Endothelial cell of umbilical vein (primary cell): ENCODE measurements at regions not wholly inside any gene's neighbourhood (a gene's known extent, or its start where the extent isn't known, plus 50 kb on each side); places are given as distances from the start of the nearest gene placed in this dataset.

ENCODE experiments used
- BruUV-seq: library from RNA; stranded (reverse); fragments of 400-500 nt; replicated peaks from 2 replicates; lab custom pipeline; 2021; lab: Mats Ljungman, UMichigan
- CTCF ChIA-PET: fragments of 300-600, 350-600 bp; sonication (Branson Sonifier 250); formaldehyde crosslinking; loops from one replicate; lab custom pipeline; 2021; ENCODE audit warnings: antibody characterized with exemption, inconsistent platforms; lab: Charles Lee
- POLR2A ChIA-PET: fragments of 300-600, 350-600 bp; sonication (Branson Sonifier 250); formaldehyde crosslinking; loops from one replicate; lab custom pipeline; 2021; ENCODE audit warnings: antibody characterized with exemption, inconsistent platforms; lab: Charles Lee
- DNase-seq: peaks from one replicate; pipeline ENCODE4 v3.0.0-alpha.2; 2011; ENCODE audit warnings: low read depth, low spot score
- FAIRE-seq: peaks from 2 replicates; lab custom pipeline; 2011; peaks lifted over from hg19 to GRCh38; lab: Jason Lieb, UNC
- H2AFZ ChIP-seq: 2 replicates; pipeline ENCODE4 v1.6.0; 2012; ENCODE audit warnings: low read depth, low read length, control low read depth, inconsistent platforms
- H3K27ac ChIP-seq: 2 replicates; pipeline ENCODE4 v1.5.1; 2011; ENCODE audit warnings: low read depth, mild to moderate bottlenecking, control low read depth, low read length, moderate library complexity; ENCODE audit not compliant: insufficient read depth
- H3K27me3 ChIP-seq, 2 experiments: 2 replicates each; pipeline versions ENCODE4 v1.6.0 to v1.6.1; 2011; ENCODE audit warnings: low read length in 2 of 2, mixed read lengths in 1 of 2; ENCODE audit not compliant: control insufficient read depth in 2 of 2, insufficient read depth in 2 of 2
- H3K36me3 ChIP-seq, 2 experiments: 2 replicates in 1 of 2; 3 replicates in 1 of 2; pipeline ENCODE4 v1.5.1; 2011; ENCODE audit warnings: low read length in 2 of 2, mild to moderate bottlenecking in 1 of 2, moderate library complexity in 1 of 2; ENCODE audit not compliant: control insufficient read depth in 2 of 2, insufficient read depth in 2 of 2; ENCODE audit errors: extremely low read depth in 1 of 2
- H3K4me1 ChIP-seq: 3 replicates; pipeline ENCODE4 v1.5.1; 2011; ENCODE audit warnings: mild to moderate bottlenecking, low read length; ENCODE audit not compliant: control insufficient read depth, insufficient read depth; ENCODE audit errors: extremely low read depth
- H3K4me2 ChIP-seq: 2 replicates; pipeline ENCODE4 v1.6.1; 2011; ENCODE audit warnings: low read length, control low read depth, mixed read lengths; ENCODE audit not compliant: insufficient read depth
- H3K4me3 ChIP-seq, 3 experiments: fragments of 200-600 bp in 1 of 3; sonication (generic), shearing (Covaris generic) in 1 of 3; replicated peaks in 1 of 3; 2 replicates each; pipeline ENCODE4 v1.5.1; 2011 to 2016; ENCODE audit warnings: control low read depth in 3 of 3, low read length in 3 of 3, mild to moderate bottlenecking in 2 of 3, inconsistent platforms in 1 of 3, low read depth in 1 of 3, moderate library complexity in 1 of 3; ENCODE audit not compliant: insufficient read depth in 1 of 3
- H3K79me2 ChIP-seq: 2 replicates; pipeline ENCODE4 v1.6.0; 2012; ENCODE audit warnings: low read length, inconsistent platforms; ENCODE audit not compliant: control insufficient read depth, insufficient read depth
- H3K9ac ChIP-seq: replicated peaks from 2 replicates; pipeline ENCODE3; 2011; ENCODE audit warnings: low read length, control low read depth; ENCODE audit not compliant: insufficient read depth; ENCODE audit errors: extremely low read depth
- H3K9me1 ChIP-seq: replicated peaks from 3 replicates; pipeline ENCODE4 v1.6.0; 2011; ENCODE audit warnings: mild to moderate bottlenecking, low read length; ENCODE audit not compliant: control insufficient read depth, insufficient read depth; ENCODE audit errors: extremely low read depth
- H3K9me3 ChIP-seq: replicated peaks from 2 replicates; pipeline ENCODE4 v1.5.1; 2012; ENCODE audit warnings: low read length, inconsistent platforms; ENCODE audit not compliant: control insufficient read depth, insufficient read depth
- H4K20me1 ChIP-seq: replicated peaks from 2 replicates; pipeline ENCODE3; 2011; ENCODE audit warnings: mild to moderate bottlenecking, low read length; ENCODE audit not compliant: control insufficient read depth, insufficient read depth; ENCODE audit errors: extremely low read depth
- CTCF ChIP-seq, 2 donors: IDR thresholded peaks; 1 replicate in 1 of 2; 2 replicates in 1 of 2; pipeline ENCODE4 v1.5.1; 2011; ENCODE audit warnings: low read length in 2 of 2, mild to moderate bottlenecking in 2 of 2, moderate library complexity in 2 of 2, control low read depth in 1 of 2, inconsistent platforms in 1 of 2, low read depth in 1 of 2; ENCODE audit not compliant: insufficient read depth in 1 of 2; ENCODE audit errors: extremely low read depth in 1 of 2
- EZH2 ChIP-seq: IDR thresholded peaks from 2 replicates; pipeline ENCODE4 v1.6.1; 2012; ENCODE audit warnings: borderline replicate concordance, low read depth, mild to moderate bottlenecking, moderate library complexity, low read length, inconsistent platforms; ENCODE audit not compliant: severe bottlenecking
- FOS ChIP-seq: IDR thresholded peaks from 2 replicates; pipeline ENCODE4 v1.6.1; 2011; ENCODE audit warnings: mild to moderate bottlenecking, low read length, moderate library complexity, borderline replicate concordance; ENCODE audit not compliant: insufficient read depth
- GATA2 ChIP-seq: IDR thresholded peaks from 2 replicates; pipeline ENCODE4 v1.7.0; 2011; ENCODE audit warnings: low read depth, mild to moderate bottlenecking, moderate library complexity, mixed read lengths, low read length; ENCODE audit not compliant: insufficient read length, insufficient read depth
- JUN ChIP-seq: IDR thresholded peaks from 2 replicates; pipeline ENCODE4 v1.6.1; 2011; ENCODE audit warnings: borderline replicate concordance, low read depth; ENCODE audit not compliant: insufficient read length, insufficient read depth
- MAX ChIP-seq: IDR thresholded peaks from 2 replicates; pipeline ENCODE4 v1.6.1; 2011; ENCODE audit not compliant: insufficient read depth, insufficient read length
- MYC ChIP-seq: IDR thresholded peaks from one replicate; pipeline ENCODE4 v1.6.1; 2011; ENCODE audit warnings: mild to moderate bottlenecking, low read depth, low read length
- POLR2A ChIP-seq: IDR thresholded peaks from 2 replicates; pipeline ENCODE4 v1.6.1; 2012; ENCODE audit warnings: low read depth, mild to moderate bottlenecking, control low read depth, low read length
- POLR2AphosphoS5 ChIP-seq: IDR thresholded peaks from 2 replicates; pipeline ENCODE4 v1.6.1; 2012; ENCODE audit warnings: low read depth, mild to moderate bottlenecking, control low read depth, low read length, moderate library complexity; ENCODE audit not compliant: insufficient read depth
- dilution Hi-C: fragments of 300-500 bp; cut with MboI; formaldehyde crosslinking; loops from one replicate; pipeline ENCODE4 v1.15.0; 2019; ENCODE audit warnings: low sequenced_read_pairs; ENCODE audit not compliant: extremely low pct_ligation_motif_present
- intact Hi-C: fragments of 100-400 bp; cut with micrococcal nuclease; formaldehyde crosslinking; loops from one replicate; pipeline ENCODE4 v1.10.0; 2022

GRCh38 chr14:47935332-47935731, 259.9 kb upstream of the MDGA2 start:
- POLR2A ChIA-PET = no interaction called here
- no peak overlapping the region for H3K4me2 ChIP-seq
- no peaks in the 10 kb centered on the region for H3K79me2 ChIP-seq
- dilution Hi-C loops (no loop called here), intact Hi-C loops (no loop called here)
- DNase-seq (no peak), FAIRE-seq (no peak)
- H2AFZ ChIP-seq = no peak overlapping the region
- no peak overlapping the region for H3K4me3 ChIP-seq
- CTCF ChIA-PET = no interaction called here
- no peaks in the 10 kb centered on the region for H3K9me3 ChIP-seq
- no peaks in the 10 kb centered on the region for H3K36me3 ChIP-seq
- H3K9me1 ChIP-seq = no peaks in the 10 kb centered on the region
- no peak overlapping the region for H3K27ac ChIP-seq
- no peaks in the 10 kb centered on the region for H4K20me1 ChIP-seq
- H3K27me3 ChIP-seq = no peaks in the 10 kb centered on the region
- no peak overlapping the region for H3K9ac ChIP-seq
- TF ChIP-seq MYC (no peak), POLR2A (no peak), CTCF (IDR thresholded peaks at IDR 0.05; ENCODE audit: extremely low read depth in 1 of 2, insufficient read depth in 1 of 2, low read depth in 1 of 2, low read length in 2 of 2) (no peak), POLR2AphosphoS5 (no peak), JUN (no peak), GATA2 (no peak), EZH2 (no peak)
- no TSS peak for BruUV-seq
- H3K4me1 ChIP-seq = no peaks in the 10 kb centered on the region

- no peaks in the 10 kb centered on the region for H3K79me2 ChIP-seq
- no peaks in the 10 kb centered on the region for H3K4me1 ChIP-seq
- dilution Hi-C loops (no loop called here), intact Hi-C loops (no loop called here)
- no peaks in the 10 kb centered on the region for H3K9me3 ChIP-seq
- H3K36me3 ChIP-seq = no peaks in the 10 kb centered on the region
- H2AFZ ChIP-seq = no peak overlapping the region
- no peak for TF ChIP-seq CTCF (IDR thresholded peaks at IDR 0.05; ENCODE audit: extremely low read depth in 1 of 2, insufficient read depth in 1 of 2, low read depth in 1 of 2, low read length in 2 of 2)
- TF ChIP-seq EZH2 = no peak
- TF ChIP-seq JUN = no peak
- TF ChIP-seq GATA2 = no peak
- TF ChIP-seq MAX = no peak
- no peak for TF ChIP-seq FOS
- TF ChIP-seq MYC = no peak
- TF ChIP-seq POLR2A = no peak
- TF ChIP-seq POLR2AphosphoS5 = no peak
- H3K4me2 ChIP-seq = no peak overlapping the region
- no peak overlapping the region for H3K27ac ChIP-seq
- FAIRE-seq (no peak), DNase-seq (no peak)
- H3K9ac ChIP-seq = no peak overlapping the region
- ChIA-PET CTCF (no interaction called here), POLR2A (no interaction called here)
- no TSS peak for BruUV-seq
- H3K9me1 ChIP-seq = no peaks in the 10 kb centered on the region
- H3K4me3 ChIP-seq = no peak overlapping the region
- H3K27me3 ChIP-seq = no peaks in the 10 kb centered on the region
- no peaks in the 10 kb centered on the region for H4K20me1 ChIP-seq
Observed at GRCh38 chr14:47929334-47929733, 253.9 kb upstream of the MDGA2 start.
